Mucosa of stomach (tissue), 1 donor: ENCODE measurements at regions not wholly inside any gene's neighbourhood (a gene's known extent, or its start where the extent isn't known, plus 50 kb on each side); places are given as distances from the start of the nearest gene placed in this dataset.
A peak's percentile ranks its signal among the peaks of the same experiment; 100 is the strongest.

Experiments used
- H3K27me3 ChIP-seq: one replicate; pipeline ENCODE4 v1.7.0; 2013; ENCODE audit warnings: mild to moderate bottlenecking, low read length; ENCODE audit not compliant: control insufficient read depth, insufficient read depth
- H3K36me3 ChIP-seq: one replicate; pipeline ENCODE4 v1.7.0; 2013; ENCODE audit warnings: low read length; ENCODE audit not compliant: control insufficient read depth, insufficient read depth
- H3K4me1 ChIP-seq: one replicate; pipeline ENCODE4 v1.7.0; 2013; ENCODE audit warnings: mild to moderate bottlenecking, low read length; ENCODE audit not compliant: control insufficient read depth, insufficient read depth
- H3K4me3 ChIP-seq: one replicate; pipeline ENCODE4 v1.7.0; 2013; ENCODE audit warnings: low read length
- H3K9ac ChIP-seq: one replicate; pipeline ENCODE4 v1.7.0; 2013; ENCODE audit warnings: mild to moderate bottlenecking, low read length, moderate library complexity
- H3K9me3 ChIP-seq: one replicate; pipeline ENCODE4 v1.7.0; 2013; ENCODE audit warnings: mild to moderate bottlenecking, low read length, moderate library complexity; ENCODE audit not compliant: control insufficient read depth
- donor health status: Pancreatic carcinoma.

- Histone ChIP-seq H3K36me3 (no peaks in the 10 kb centered on the region), H3K27me3 (no peaks in the 10 kb centered on the region), H3K9ac (no peak overlapping the region), H3K9me3 (no peaks in the 10 kb centered on the region), H3K4me1 (no peaks in the 10 kb centered on the region), H3K4me3 (no peak overlapping the region)
These were observed 551.7 kb upstream of the GJE1 start for GRCh38 chr6:141580988-141581552.

GRCh38 chr6:141580131-141580530, 552.6 kb upstream of the GJE1 start:
- Histone ChIP-seq H3K36me3 (no peaks in the 10 kb centered on the region), H3K27me3 (no peaks in the 10 kb centered on the region), H3K4me1 (no peaks in the 10 kb centered on the region), H3K4me3 (no peak overlapping the region), H3K9ac (no peak overlapping the region), H3K9me3 (no peaks in the 10 kb centered on the region)

DNA sequence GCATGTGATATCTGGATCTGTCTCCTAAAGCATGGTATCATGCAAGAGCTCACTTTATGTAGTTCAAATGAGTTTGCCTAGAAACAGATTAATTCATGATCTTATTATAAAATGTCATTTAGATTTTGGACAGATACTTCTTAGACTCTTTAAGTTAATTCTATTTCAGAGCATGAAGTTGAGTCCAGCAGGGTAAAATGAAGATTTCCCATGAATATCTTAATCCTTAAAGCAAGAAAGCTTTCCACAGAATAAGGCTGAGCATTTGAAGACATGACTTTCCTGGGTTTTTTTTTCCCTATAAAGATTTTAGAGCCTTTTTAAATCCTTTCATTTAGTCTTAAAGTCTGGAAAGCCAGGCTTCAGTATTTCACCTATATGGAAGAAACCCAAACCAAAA, 556.0 kb upstream of the GJE1 start:
- Histone ChIP-seq H3K4me3 (no peak overlapping the region), H3K27me3 (no peaks in the 10 kb centered on the region), H3K36me3 (no peaks in the 10 kb centered on the region), H3K9me3 (no peaks in the 10 kb centered on the region), H3K9ac (no peak overlapping the region), H3K4me1 (no peaks in the 10 kb centered on the region)

GRCh38 chr6:141562851-141563763, 569.6 kb upstream of the GJE1 start:
- Histone ChIP-seq H3K9ac (peak overlapping the region; percentile 25), H3K4me3 (no peak overlapping the region), H3K4me1 (no peaks in the 10 kb centered on the region), H3K36me3 (no peaks in the 10 kb centered on the region), H3K9me3 (no peaks in the 10 kb centered on the region), H3K27me3 (no peaks in the 10 kb centered on the region)

- Histone ChIP-seq H3K9me3 (no peaks in the 10 kb centered on the region), H3K36me3 (no peaks in the 10 kb centered on the region), H3K4me1 (no peaks in the 10 kb centered on the region), H3K4me3 (no peak overlapping the region), H3K9ac (peak overlapping the region; percentile 25), H3K27me3 (no peaks in the 10 kb centered on the region)
These were observed 570.4 kb upstream of the GJE1 start for GRCh38 chr6:141562186-141562811.

- Histone ChIP-seq H3K4me1 (no peaks in the 10 kb centered on the region), H3K4me3 (no peak overlapping the region), H3K36me3 (no peaks in the 10 kb centered on the region), H3K9me3 (no peaks in the 10 kb centered on the region), H3K27me3 (no peaks in the 10 kb centered on the region), H3K9ac (no peak overlapping the region)
These were observed 571.6 kb upstream of the GJE1 start for GRCh38 chr6:141561154-141561553.

GRCh38 chr6:141552463-141552862, 580.3 kb upstream of the GJE1 start:
- Histone ChIP-seq H3K27me3 (no peaks in the 10 kb centered on the region), H3K9ac (no peak overlapping the region), H3K36me3 (no peaks in the 10 kb centered on the region), H3K4me1 (no peaks in the 10 kb centered on the region), H3K4me3 (no peak overlapping the region), H3K9me3 (no peaks in the 10 kb centered on the region)

- Histone ChIP-seq H3K27me3 (no peaks in the 10 kb centered on the region), H3K9me3 (no peaks in the 10 kb centered on the region), H3K4me1 (no peaks in the 10 kb centered on the region), H3K4me3 (no peak overlapping the region), H3K36me3 (no peaks in the 10 kb centered on the region), H3K9ac (no peak overlapping the region)
These were observed 580.7 kb upstream of the GJE1 start for GRCh38 chr6:141552031-141552430.

GRCh38 chr6:141551318-141551717, 581.4 kb upstream of the GJE1 start:
- Histone ChIP-seq H3K4me3 (no peak overlapping the region), H3K27me3 (no peaks in the 10 kb centered on the region), H3K9me3 (no peaks in the 10 kb centered on the region), H3K4me1 (no peaks in the 10 kb centered on the region), H3K36me3 (no peaks in the 10 kb centered on the region), H3K9ac (no peak overlapping the region)

- no peak overlapping the region for H3K4me3 ChIP-seq
- H3K9ac ChIP-seq = no peak overlapping the region
- no peaks in the 10 kb centered on the region for H3K4me1 ChIP-seq
- no peaks in the 10 kb centered on the region for H3K27me3 ChIP-seq
- H3K9me3 ChIP-seq = no peaks in the 10 kb centered on the region
- H3K36me3 ChIP-seq = no peaks in the 10 kb centered on the region
These were observed 582.3 kb upstream of the GJE1 start for GRCh38 chr6:141550471-141550870.

- no peaks in the 10 kb centered on the region for H3K36me3 ChIP-seq
These were observed 583.8 kb upstream of the GJE1 start for GRCh38 chr6:141548966-141549365.

DNA sequence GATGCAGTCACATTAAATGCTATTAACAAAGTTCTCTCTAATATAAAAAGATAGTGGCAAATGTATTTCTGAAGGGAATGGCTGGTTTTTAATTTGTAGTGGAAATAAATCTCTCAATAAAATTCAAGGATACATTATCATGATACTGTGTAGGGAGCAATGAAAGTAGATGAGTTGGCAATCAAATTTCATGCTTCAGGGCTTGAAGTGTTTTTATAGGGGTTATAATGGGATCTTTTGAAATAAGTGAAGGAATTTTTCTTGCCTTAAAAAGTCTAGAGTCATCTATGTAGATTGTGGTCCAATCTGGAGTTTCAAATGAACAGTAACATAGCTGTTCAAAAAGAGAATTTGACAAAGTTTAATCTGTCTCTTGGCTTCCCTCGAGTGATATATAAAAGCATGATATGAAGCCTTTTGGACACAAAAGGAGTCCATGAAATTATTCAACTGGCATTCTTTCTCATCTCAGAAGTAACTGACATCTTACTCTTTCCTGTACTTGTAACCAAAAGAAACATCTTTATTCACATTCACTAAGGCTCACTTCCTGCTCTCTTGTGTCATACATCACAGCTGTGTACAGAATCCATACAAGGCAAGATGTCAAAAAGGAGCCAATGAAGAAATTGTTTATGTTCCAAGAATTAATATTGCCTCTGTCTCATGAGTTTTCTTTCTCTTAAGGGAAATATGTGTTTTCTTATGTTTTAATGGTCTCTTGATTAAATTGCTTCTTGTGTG, 591.0 kb upstream of the GJE1 start:
- Histone ChIP-seq H3K4me1 (no peaks in the 10 kb centered on the region), H3K9ac (no peak overlapping the region), H3K9me3 (no peaks in the 10 kb centered on the region), H3K4me3 (no peak overlapping the region), H3K27me3 (no peaks in the 10 kb centered on the region), H3K36me3 (no peaks in the 10 kb centered on the region)

More at GRCh38 chr6:141548966-141549365, 583.8 kb upstream of the GJE1 start:
- Histone ChIP-seq H3K9me3 (no peaks in the 10 kb centered on the region), H3K9ac (no peak overlapping the region), H3K4me3 (no peak overlapping the region), H3K27me3 (no peaks in the 10 kb centered on the region), H3K4me1 (no peaks in the 10 kb centered on the region)
